HG02970 (cell line): ENCODE measurements at regions not wholly inside any gene's neighbourhood (a gene's known extent, or its start where the extent isn't known, plus 50 kb on each side); places are given as distances from the start of the nearest gene placed in this dataset.

Source experiments
- ATAC-seq: cut with Tn5 transposase; IDR thresholded peaks from one replicate; pipeline ENCODE4 v1.9.1; 2021; ENCODE audit warnings: mild to moderate bottlenecking, moderate library complexity, moderate number of reproducible peaks; ENCODE audit not compliant: unreplicated experiment, low FRiP score

DNA sequence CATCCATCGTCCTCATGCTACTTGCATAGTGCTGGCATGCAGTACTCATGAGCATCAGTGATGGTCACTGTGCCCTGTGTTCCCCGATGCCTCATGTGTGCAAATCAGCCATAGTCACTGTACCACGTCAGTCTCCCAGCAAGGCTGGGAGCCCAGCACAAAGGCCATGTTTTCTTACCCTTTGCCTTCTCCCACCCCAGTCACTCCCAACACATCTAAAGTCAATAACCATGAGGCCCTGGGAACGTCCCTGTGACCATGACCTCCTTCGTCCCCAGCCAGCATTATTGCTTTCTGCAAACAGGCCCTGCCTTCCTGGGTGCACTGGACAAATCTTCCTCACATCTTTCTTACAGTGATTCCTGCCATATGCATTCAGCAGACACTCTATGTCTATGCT is 406.1 kb downstream of the ICE1 start:
- no peak for ATAC-seq

DNA sequence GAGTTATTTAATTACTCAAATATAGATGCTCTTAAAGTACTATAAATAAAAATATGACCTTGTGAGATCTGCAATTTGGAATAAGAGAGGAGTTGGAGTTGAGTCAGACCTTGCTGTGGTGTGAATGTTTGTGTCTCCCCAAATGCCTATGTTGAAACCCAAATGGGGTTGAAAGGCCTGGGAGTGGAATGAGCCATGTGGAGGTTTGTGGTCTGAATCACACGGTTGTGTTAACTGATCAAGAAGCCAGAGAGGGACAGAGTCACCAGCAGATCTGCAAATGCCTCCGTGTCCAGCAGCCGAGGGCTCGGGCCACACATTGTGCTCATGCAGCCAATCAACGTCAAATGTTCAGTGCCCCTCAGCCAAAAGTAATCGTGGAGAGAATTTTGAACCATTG is 404.4 kb downstream of the ICE1 start:
- no peak for ATAC-seq

- no peak for ATAC-seq
Measured at GRCh38 chr5:5822729-5823257, 400.3 kb downstream of the ICE1 start.

DNA sequence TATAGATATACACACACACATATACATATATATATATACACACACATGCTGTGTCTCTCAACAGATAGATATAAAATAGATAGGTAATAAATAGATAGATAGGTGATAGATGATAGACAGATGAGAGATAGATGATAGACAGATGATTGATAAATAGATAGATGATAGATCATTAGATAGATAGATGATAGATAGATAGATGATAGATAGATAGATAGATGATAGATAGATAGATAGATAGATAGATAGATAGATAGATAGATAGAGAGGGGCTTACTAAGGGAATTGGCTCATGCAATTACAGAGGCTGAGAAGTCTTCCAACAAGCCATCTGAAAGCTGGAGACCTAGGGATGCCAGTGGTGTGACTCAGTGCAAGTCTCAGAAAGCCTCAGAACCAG is 394.5 kb downstream of the ICE1 start:
- no peak for ATAC-seq

GRCh38 chr5:5813441-5813840 is 391.0 kb downstream of the ICE1 start:
- ATAC-seq = no peak

GRCh38 chr5:5810461-5810860 is 388.0 kb downstream of the ICE1 start:
- ATAC-seq = no peak

DNA sequence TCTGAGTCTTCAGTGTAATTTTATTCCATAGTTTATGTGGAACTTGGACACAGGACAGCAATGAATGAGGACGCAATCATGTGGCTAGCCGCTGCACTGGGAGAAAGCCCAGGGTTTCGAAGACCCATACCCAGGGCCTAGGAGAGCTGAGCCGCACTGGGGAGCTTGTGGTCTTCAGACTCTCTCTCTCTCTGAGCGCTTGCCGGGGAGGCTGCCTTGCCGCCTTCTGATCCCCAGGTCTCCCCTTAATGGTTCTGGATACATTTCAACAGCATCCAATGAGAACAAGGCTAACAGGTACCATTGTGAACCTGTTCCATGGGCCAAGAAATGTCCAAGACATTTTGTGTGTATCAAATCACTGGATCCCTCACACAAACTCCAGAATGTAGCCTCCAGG is 383.4 kb downstream of the ICE1 start:
- ATAC-seq = no peak

- no peak for ATAC-seq
Measured at GRCh38 chr5:5804478-5805233, 382.2 kb downstream of the ICE1 start.

DNA sequence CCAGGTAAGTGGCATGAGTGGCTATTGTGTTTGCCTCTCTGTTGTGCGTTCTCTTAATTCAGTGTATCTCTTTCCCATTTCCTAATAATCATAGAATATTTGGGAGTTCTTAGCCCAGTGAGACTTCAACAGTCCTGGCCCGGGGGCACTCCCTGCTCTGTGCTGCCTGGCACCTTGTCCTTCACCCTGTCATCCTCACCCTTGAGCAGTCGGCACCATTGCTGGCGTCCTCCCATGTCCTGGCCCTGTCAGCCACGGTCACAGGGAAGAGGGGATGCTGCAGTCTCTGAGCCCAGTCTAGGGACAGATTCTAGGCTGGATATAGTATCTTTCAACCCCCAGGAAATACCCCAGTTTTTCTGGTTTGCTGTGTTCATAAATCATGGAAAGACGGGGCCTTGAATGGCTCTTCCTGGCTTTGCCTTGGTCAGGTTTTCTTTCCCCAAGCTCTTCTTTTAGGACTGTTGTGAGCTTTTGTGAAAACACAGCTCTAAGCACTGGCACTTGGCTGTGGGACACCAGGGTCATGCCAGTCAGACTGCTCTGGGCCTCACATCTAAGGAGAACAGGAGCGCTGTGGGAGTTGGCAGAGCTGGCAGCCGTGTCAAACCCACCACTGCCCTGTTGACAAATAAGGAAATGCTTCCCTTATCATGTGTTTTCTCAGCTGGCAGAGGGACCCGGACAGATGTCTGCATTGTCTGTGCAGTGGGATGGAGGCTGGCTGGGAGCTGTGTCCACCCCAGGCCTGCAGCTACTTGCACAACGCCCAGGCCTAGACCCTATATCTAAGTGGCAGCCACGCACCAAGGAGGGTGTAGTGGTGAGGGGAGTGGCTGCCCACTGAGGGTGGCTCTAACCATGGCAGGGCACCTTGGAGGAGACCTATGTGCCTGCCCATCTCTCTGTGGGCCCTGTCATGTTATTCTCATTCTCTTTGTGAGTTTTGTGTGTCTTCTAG is 378.6 kb downstream of the ICE1 start:
- no peak for ATAC-seq

GRCh38 chr5:5799826-5800225 is 377.3 kb downstream of the ICE1 start:
- ATAC-seq = no peak

- no peak for ATAC-seq
Measured at GRCh38 chr5:5799229-5799628, 376.8 kb downstream of the ICE1 start.

DNA sequence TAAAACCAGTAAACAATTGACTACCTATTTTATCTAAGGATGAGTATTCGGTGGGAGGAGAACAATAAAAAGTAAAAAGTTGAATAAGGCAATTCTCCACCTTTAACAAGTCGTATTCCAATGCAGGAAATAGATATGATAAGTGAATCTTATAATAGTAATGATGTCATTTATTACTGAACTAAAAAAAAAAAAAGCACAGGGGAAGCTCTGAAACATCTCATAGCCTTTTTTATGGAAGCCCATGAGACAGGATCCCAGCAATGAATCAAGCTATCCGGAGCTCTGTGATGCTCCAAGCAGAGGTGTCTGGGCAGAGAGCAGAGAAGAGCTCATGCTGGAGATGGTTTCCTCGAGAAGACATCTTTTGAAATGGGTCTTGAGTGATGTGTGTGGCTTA is 376.0 kb downstream of the ICE1 start:
- no peak for ATAC-seq

DNA sequence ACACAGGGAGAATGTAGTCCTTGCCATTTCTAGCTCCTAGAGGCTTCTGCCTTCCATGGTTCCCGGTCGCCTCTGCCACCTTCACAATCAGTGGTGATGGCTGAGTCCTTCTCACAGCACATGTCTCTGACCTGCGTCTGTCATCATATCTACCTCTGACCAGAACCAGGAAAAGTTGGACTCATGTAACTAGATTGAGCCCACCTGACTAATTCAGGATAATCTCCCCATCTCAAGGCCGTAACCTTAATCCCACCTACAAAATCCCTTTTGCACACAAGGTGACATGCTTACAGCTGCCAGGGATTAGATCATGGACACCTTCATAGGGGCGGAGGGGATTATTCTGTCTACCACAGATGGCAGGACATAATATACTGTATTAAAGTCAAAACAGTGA is 375.6 kb downstream of the ICE1 start:
- ATAC-seq = no peak

DNA sequence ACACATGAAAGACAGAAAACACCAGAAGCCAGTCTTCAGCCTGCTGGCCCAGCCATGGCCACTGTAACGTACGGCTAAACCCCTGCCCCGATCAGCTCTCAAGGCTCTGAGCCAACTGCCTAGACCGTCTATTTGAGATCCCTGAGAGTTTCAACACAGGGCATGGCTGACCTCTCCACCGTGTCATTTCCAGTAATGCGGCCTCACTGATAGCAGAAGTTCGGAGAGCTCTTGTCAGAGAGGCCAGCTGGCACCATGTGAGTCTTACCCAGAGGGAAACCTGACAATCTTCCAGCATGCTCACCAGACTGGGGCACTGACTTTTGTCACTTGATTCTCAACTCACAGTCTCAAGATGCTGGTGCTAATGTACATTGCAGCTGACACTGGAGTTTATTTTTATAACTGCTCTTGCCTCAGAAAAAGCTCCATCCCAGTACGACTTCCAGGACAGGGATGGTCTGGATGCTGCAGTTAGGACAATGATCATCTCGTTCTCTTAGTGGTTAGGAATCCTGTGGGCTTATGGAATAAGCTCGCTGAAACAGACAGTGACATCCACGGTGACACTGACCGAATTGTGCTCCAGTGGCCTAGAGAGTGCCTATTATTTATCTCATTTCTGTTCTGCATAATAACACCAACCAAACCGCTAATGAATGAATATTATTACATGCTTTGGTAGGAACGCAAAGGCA is 372.7 kb downstream of the ICE1 start:
- ATAC-seq = no peak

GRCh38 chr5:5794118-5794560 is 371.7 kb downstream of the ICE1 start:
- ATAC-seq = no peak

DNA sequence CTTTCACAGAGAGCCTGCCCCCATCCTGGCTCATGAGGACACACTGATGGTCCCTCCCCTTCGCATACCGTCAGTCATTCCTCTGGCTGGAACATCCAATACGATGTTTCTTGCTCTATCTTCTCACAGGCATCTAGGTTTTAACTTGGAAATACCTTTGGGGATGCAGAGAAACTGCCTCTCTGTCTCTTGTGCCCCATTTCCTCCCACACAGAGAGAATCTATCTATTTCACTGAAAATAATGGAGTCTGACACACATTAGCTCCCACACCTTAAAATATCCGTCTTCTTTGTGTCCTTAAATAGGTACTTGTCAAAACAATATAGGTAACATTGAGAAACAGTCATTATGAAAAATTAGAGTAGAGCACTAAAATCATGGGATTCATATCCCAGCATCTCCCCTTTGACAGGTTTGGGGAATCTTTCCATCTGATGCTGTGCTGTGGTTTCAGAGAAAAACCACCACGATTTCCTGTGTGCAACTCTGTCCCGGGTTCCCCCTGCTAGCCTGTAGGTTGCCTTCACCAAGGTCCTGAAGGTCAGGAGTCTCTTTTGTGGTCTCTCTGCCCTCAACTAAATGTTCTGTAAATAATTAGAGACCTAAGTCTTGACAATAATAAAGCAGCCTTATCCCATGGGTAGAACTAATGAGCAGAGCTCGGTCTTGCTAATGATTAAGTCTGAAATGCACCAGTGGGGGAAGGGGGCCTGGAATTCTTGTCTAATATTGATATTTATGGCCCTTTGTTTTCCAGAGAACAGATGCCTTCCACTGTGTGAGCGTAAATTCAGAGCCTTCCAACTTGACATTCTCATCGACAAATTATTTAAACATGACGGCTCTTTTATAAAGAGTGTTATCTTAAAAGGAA is 371.0 kb downstream of the ICE1 start:
- no peak for ATAC-seq

DNA sequence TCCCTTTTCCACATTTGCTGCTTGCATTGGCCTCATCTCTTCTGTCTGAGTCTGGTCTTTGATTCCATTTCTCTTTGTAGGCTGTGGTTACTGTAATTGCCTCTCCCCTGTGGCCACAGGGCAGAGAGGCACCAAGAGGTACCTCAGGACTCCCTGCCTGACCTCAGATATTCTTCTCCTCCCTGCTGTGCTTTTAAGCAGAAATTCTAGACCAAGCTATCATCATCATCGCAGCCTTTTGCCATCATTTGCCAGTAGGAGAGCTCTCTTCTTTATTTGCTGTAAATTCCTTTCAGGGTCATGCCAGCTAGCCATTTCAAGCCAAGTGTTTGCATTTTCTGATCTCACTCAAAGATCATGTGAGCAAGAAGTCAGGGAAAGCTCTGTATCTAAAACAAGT is 369.6 kb downstream of the ICE1 start:
- ATAC-seq = no peak

DNA sequence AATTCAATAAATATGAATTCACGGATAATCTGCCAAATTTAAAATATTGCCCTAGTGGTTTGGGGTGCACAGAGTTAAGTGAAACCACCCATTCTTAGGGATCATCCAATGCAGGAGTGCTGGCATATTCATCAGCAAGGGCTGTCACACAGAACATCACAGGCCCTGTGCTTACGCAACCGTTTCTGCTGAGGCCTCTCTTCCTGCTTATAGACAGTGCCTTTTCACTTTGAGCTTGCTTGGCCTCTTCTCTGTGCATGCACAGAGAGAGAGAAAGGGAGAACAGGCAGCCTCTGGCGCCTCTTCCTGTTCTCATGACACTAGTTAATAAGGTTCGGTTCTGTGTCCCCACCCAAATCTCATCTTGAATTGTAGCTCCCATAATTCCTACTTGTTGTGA is 366.3 kb downstream of the ICE1 start:
- no peak for ATAC-seq

DNA sequence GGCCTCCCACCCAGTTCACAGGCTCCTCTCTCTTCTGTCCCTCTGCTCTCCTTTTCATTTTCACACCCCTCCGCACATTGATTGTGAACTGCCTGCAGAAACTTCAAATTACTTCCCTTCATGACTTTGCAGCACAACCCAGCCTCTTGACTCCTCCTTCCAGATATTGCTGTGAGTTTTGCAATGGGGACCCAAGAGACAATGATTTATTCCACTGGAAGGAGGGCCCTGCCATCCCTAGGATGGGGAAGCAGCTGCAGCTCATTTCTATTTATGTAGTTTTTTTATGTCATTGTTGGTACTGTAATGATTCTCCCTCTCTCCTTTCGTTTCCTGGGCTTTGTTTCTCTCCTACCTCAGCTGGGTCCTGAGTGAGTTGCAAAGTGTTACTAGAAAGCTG is 364.9 kb downstream of the ICE1 start:
- no peak for ATAC-seq

DNA sequence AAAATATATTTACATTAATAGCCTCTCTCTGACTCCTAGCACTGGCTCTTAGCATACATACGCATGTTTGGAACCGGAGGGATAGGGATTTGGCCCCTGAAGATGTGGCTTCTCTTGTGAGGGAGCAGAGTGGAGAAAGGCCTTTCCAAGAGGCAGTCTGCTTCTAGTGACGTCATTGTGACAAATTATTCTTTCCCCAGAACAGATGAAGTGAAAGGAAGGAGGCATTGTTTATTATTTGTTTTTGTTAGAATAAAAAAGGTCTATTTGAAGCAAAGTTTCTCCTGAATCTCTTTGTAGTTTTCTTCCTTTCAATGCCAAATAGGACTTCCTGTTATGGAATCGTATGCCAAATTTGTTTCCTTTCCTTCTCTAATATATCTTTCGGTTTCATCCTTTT is 361.6 kb downstream of the ICE1 start:
- ATAC-seq = no peak
